VCaP (cell line): ENCODE measurements at regions not wholly inside any gene's neighbourhood (a gene's known extent, or its start where the extent isn't known, plus 50 kb on each side); places are given as distances from the start of the nearest gene placed in this dataset.

Source experiments
- H3K27ac ChIP-seq: fragments of 450-650 bp; 2 replicates; pipeline ENCODE4 v1.5.1; 2017
- TF ChIP-seq, protein P1 (sequence below): fragments of 450-650 bp; conservative IDR thresholded peaks from 2 replicates; pipeline ENCODE4 v1.5.1; 2017; ENCODE audit warnings: mild to moderate bottlenecking, moderate library complexity

DNA sequence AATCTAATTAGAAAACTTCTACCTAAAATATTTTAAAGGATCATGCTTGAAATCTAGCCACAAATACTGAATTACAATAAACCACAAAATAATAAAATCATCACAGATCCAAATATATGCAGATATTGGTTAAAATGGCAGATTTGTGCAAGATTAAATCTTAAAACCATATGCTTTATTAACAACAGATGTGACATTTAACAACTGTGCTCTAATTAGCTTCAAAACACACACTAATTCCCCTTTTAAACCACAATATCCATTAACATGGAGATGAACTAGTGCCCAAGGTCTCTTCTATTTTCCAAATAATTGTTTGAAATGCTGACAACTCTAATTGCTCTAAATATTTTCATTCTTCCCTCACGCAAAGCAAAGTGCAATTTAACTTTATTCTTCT is 1530.3 kb downstream of the SI start:
- TF ChIP-seq, protein P1, sequence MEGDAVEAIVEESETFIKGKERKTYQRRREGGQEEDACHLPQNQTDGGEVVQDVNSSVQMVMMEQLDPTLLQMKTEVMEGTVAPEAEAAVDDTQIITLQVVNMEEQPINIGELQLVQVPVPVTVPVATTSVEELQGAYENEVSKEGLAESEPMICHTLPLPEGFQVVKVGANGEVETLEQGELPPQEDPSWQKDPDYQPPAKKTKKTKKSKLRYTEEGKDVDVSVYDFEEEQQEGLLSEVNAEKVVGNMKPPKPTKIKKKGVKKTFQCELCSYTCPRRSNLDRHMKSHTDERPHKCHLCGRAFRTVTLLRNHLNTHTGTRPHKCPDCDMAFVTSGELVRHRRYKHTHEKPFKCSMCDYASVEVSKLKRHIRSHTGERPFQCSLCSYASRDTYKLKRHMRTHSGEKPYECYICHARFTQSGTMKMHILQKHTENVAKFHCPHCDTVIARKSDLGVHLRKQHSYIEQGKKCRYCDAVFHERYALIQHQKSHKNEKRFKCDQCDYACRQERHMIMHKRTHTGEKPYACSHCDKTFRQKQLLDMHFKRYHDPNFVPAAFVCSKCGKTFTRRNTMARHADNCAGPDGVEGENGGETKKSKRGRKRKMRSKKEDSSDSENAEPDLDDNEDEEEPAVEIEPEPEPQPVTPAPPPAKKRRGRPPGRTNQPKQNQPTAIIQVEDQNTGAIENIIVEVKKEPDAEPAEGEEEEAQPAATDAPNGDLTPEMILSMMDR, result no peak
- H3K27ac ChIP-seq, result no peak overlapping the region

DNA sequence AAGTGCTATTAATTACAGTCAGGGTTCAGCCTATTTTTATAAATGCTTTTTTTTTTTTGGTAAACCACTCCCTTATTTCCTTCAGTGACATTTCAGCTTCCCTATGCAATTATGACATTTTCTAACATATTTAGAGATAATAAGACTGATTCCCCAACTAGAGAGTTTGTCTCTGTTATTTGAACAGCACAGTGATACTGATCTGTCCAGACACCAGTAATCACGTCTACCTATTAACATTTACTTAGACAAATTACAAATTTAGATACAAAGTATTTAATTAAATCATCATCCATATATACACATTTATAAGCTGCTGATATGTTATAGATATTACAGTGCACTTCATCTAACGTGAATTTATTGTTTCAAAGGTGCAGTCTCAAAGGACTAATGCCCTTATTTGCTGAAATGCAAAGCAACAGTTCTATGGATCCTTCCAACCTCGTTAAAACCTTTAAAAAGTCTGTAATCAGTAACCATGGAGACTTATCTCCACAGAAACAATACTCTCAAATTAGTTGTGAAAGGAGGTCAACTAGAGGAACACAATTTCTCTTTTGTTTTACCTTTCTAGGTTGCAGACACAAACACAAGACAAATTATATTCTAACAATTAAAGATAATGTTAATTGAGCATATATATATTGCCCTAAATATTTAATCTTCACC is 1531.1 kb downstream of the SI start:
- TF ChIP-seq, protein P1, result no peak

DNA sequence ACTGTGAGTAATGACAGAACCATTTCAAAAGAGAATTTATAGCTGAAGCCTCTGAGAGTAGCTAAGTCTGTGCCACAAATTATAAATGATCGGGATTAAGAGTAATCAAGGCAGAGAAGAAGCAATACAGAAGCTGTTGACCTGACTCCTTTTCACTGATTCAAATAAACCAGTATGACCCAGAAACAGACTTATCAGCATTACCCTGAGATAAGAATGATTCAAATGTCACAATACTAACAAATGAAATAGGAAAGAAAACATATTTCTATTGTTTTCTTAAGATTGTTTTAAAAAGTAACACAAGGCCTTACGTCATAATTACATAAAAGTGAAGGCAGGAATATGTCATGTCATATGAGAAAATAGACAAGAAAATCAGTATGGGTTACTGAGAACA is 1534.6 kb downstream of the SI start:
- TF ChIP-seq, protein P1, result no peak
- no peak overlapping the region for H3K27ac ChIP-seq

More for the DNA sequence above, 1531.1 kb downstream of the SI start:
- H3K27ac ChIP-seq, result no peak overlapping the region

DNA sequence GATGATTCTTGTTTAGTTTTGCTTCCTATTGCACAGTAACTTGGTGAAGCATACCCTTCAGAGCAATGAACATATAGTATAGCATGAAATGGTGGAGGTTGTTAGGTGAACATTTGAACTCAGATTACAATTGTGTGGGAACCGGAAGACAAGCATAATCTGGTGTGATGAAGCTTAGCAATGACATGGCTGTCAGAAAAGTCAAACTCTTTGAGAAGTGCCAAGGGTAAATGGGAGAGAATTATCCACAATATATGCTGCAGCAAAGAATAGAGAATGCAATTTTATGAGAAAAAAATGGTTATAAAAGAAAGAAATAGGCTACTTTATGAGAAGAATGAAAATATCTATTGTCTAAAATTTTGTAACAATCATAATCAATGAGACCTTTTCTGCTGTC is 1536.7 kb downstream of the SI start:
- TF ChIP-seq, protein P1, result no peak
- H3K27ac ChIP-seq, result no peak overlapping the region

DNA sequence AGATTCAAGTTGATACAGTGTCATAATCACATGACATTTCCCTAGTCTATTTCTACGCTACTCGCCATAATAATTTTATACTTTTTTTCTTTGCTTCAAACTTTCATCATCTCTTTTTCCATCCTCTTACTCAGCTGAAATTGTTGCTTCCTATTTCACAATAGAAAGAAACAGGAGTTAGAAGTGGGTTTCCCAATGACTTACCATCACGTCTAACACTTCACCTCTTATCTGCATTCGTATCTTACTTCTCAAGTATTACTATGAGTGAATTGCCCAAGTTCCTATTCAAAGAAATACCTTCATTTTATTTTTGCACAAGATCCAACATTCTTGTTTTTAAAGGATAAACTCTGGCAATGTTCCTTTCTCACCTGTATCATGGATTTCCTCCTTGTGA is 1539.9 kb downstream of the SI start:
- no peak overlapping the region for H3K27ac ChIP-seq
- TF ChIP-seq, protein P1, result no peak

DNA sequence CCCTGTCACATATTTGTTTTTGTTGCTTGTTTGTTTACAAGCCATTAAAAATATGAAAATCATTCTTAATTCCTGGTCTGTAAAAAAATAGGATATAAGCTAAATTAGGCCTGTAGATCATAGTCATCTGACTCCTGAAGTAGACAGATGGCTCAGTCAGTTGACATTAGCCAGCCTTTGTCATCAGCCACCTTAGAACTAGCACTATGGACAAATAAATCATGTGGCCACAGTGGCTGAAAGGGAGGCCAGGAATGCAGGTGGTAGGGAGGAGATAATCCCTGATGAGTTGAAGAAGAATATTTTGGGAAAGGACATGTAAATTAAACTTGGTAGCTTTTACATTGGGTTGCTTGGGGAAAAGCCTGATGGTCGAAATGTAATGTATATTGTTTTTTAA is 1544.9 kb downstream of the SI start:
- H3K27ac ChIP-seq, result no peak overlapping the region
- TF ChIP-seq, protein P1, result no peak

DNA sequence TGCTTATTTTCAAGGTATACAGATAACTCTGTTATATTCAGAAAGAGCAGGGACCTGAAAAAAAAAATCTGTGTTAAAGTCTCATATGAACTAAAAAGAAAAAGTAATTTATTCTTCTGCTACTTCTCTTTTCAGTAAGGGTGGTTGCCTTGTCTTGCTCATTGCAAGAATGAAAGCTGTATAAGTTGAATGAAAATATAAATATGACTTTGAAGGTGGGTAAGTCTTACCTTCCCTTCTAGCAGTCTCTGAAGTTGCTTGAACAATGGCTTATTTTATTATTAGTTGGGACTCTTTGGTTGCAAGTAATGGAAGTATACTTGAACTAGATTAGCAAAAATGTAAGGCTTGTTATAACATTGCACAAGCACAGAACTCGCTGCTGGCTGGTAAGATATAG is 1554.9 kb downstream of the SI start:
- TF ChIP-seq, protein P1, result no peak
- no peak overlapping the region for H3K27ac ChIP-seq
